GM12891 (cell line): ENCODE measurements at regions not wholly inside any gene's neighbourhood (a gene's known extent, or its start where the extent isn't known, plus 50 kb on each side); places are given as distances from the start of the nearest gene placed in this dataset.

Source experiments
- POLR2A ChIP-seq: IDR thresholded peaks from 2 replicates; pipeline ENCODE4 v1.6.1; 2011; ENCODE audit warnings: low read depth, low read length, control low read depth
- POU2F2 ChIP-seq: IDR thresholded peaks from 2 replicates; pipeline ENCODE4 v1.6.1; 2011; ENCODE audit warnings: low read depth, mild to moderate bottlenecking, control low read depth, low read length, moderate library complexity

DNA sequence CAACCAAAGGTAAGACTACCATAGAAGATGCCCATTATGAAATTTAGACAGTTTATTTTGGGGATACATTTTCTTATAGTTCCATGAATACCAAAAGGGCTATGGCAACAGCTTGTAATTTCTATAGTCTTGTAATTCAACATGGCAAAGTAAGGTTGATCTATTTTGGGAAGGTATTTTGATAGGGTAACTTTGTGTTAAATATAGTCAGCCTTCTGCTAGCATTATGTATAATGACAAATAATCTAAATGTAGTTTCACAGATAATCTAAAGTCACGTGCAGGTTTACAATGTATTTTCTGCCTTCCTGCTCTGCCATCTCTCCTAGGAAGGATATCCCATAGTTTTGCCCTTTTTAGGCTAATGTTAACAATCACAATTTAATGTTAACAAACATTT is 85.9 kb upstream of the DPH5 start:
- TF ChIP-seq POU2F2 = no peak
- TF ChIP-seq POLR2A = no peak
